ENCODE measurements at regions not wholly inside any gene's neighbourhood (a gene's known extent, or its start where the extent isn't known, plus 50 kb on each side); places are given as distances from the start of the nearest gene placed in this dataset.

- no peak for DNase-seq (ENCODE audit: low read depth in 2 of 2)
Observed at GRCh38 chr12:92554158-92555073, 148.4 kb upstream of the PLEKHG7 start.

GRCh38 chr12:92553389-92553788, 149.4 kb upstream of the PLEKHG7 start:
- DNase-seq (ENCODE audit: low read depth in 2 of 2): no peak

DNA sequence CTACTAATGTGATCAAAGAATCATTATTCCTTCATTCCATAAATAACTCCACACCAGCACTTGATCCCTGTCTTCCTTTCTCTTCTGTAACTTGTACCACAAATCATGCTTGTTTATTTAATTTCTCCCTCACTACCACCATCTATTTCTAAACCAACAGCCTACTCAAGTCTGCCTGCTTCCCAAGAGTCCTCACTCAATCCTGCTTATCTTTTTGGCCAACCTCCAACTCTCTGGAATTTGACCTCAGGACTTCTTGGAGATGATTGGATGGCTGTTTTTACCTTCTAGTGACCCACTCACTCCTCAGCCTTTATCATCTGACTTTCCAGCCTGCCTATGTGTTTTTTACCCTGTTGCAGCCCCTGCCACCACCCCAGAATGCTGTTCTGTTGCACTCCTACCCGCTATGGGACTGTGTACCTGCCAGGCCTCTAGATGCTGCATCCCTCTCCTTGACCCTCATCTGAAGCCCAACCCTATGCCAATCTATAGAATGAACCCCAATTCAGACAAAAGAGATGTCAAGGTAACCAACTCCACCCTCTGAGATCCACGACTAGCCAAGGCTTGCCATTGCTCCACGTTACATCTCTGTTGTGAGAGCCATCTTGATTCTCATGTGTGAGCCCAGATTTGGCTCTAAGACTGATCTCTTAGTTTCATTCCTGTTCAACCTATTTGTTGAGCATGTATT, 150.2 kb upstream of the PLEKHG7 start:
- DNase-seq (ENCODE audit: low read depth in 2 of 2): no peak

GRCh38 chr12:92551853-92552397, 150.9 kb upstream of the PLEKHG7 start:
- DNase-seq (ENCODE audit: low read depth in 2 of 2): no peak

- no peak for DNase-seq (ENCODE audit: low read depth in 2 of 2)
Observed at GRCh38 chr12:92551210-92551609, 151.6 kb upstream of the PLEKHG7 start.

- DNase-seq (ENCODE audit: low read depth in 2 of 2): no peak
Observed at GRCh38 chr12:92550661-92551060, 152.1 kb upstream of the PLEKHG7 start.

DNA sequence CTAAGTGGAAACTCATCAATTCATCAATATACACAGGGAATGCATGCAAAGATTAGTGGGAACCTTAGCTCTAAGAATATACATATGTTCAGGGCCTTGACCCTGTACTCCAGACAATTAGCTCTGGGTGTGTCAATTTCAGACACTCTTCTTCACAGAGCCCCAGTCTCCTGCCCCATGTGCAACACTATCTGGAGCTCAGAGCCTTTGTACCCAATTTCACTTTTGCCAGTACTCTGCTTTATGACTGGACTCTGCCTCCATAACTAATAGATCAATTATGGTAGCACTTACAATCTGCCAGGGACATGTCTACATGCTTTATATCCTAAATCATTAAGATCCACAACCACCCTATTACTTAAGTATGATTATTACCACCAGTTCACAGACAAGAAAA, 152.5 kb upstream of the PLEKHG7 start:
- no peak for DNase-seq (ENCODE audit: low read depth in 2 of 2)

DNA sequence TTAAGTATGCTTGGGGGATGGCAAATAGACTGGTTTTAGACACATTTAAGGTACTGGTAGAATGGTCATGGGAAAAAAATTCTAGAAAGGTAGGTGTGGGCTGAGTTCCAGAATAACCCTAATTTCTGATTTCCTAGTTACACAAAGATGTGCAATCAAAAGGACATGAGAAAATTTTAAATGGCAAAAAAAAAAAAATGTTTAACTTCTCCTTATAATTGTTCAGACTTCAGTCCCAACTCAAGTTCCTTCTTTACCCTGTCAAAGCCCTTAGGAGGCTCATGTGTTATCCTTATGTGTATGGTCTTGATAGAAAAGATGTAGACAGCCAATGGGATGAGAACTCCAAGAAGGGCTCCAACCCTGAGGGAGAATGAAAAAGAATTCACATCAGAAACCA, 153.3 kb upstream of the PLEKHG7 start:
- DNase-seq (ENCODE audit: low read depth in 2 of 2): no peak

- no peak for DNase-seq (ENCODE audit: low read depth in 2 of 2)
Observed at GRCh38 chr12:92547906-92548305, 154.9 kb upstream of the PLEKHG7 start.

- no peak for DNase-seq (ENCODE audit: low read depth in 2 of 2)
Observed at GRCh38 chr12:92547420-92547819, 155.4 kb upstream of the PLEKHG7 start.

- DNase-seq (ENCODE audit: low read depth in 2 of 2): no peak
Observed at GRCh38 chr12:92546635-92547348, 156.0 kb upstream of the PLEKHG7 start.

- no peak for DNase-seq (ENCODE audit: low read depth in 2 of 2)
Observed at GRCh38 chr12:92546259-92546634, 156.5 kb upstream of the PLEKHG7 start.

DNA sequence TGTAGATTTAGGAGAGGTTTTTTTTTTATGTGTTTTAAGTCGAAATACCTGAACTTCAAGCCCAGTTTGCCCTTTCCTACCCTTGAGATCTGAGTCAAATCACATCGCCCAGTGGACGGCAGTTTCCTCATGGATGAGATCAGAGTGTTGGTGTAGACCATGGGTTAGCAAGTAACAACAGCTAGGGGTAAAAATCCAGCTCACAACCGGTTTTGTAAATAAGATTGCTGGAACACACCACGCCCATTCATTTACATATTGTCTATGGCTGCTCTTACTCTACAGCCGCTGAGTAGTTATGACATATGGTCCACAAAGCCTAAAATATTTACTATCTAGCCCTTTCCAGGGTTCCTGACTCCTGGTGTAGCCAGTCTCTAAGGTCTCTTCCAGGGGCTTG, 158.5 kb upstream of the PLEKHG7 start:
- no peak for DNase-seq (ENCODE audit: low read depth in 2 of 2)

GRCh38 chr12:92543840-92544239, 158.9 kb upstream of the PLEKHG7 start:
- no peak for DNase-seq (ENCODE audit: low read depth in 2 of 2)

- no peak for DNase-seq (ENCODE audit: low read depth in 2 of 2)
Observed at GRCh38 chr12:92543359-92543758, 159.4 kb upstream of the PLEKHG7 start.

DNA sequence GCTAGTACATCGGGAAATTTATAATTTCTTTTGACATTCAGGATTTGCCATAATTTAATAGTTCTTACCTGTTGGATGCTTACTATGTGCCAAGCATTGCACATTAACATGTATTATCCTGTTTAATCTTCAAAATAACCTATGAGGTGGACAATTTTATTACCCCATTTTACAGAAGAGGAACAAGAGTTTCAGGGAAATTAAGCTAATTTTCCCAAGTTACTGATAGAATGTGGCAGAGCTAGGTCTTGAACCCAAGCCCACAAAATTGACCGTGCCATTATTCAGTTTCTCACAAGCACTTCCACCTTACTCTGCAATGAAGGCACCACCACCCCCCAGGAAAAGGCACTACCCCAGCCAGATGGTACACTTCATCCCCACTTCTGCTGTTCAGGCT, 161.1 kb upstream of the PLEKHG7 start:
- no peak for DNase-seq (ENCODE audit: low read depth in 2 of 2)

GRCh38 chr12:92540782-92541423, 161.9 kb upstream of the PLEKHG7 start:
- no peak for DNase-seq (ENCODE audit: low read depth in 2 of 2)

DNA sequence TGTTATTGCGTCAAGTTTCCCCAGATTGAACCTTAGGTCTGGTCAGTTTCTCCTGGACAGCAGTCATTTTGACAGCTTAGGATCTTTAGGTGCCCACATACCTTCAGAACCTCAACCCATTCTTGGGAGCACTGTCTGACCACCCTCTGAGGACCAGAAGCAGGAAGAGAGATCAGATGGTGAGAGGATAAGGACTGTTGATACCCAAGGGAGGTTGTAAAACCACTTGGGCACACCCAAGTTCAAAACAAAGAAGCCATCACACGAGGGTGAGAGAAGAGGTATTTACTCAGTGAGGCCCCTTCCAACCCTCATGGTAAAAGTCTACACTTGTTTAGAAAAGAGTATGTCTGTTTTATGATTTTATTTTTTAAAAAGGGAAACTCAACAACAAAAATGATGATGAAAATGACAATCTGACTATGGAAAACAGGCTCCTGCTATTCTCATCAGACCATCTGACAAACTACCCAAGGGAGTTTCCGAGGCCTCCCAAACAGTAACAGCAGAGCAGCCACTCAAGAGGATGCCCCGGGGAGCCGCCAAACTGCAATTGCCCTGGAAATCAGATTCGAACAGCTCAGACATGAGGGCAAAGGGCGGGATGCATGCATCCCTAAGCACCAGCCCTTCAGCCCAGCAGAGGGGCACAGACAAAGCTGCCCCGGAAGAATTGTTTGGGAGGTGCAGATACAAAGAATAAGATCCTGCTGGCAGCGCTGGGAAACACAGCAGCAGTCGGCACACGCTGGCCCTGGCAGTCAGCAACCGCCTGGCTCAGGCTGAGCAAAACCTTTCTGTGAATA, 162.6 kb upstream of the PLEKHG7 start:
- DNase-seq (ENCODE audit: low read depth in 2 of 2): no peak

DNA sequence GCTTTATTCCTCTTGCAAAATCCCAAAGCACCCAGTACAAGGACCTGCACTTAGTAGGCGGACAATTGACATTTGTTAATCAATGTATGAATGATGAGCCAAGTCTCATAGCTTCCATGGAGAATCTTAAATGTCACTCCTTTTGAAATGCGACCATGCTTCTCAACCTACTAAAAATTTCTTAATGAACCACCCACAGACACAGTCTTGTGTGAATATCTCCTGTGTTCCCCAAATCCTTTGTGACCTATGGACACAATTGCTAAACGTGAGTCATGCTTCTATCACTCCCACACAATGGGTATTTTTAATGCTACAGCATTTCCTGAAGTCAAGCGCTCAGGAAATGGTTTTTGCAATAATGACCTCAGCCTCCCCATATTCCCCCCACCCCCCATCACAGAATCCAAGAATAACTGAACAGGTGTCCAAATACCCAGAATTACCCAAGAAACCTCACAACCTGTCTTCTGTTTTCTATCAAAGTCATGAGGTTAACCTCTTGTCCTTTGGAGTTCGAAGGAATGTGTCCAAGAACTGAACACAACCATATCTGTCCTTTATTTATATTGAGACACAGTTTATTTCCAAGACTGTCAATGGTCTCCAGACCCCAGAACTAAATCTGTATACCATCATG, 163.6 kb upstream of the PLEKHG7 start:
- peak in 1 of 2 donors; percentile 30 for DNase-seq (ENCODE audit: low read depth in 2 of 2)

GRCh38 chr12:92537290-92537960, 165.4 kb upstream of the PLEKHG7 start:
- DNase-seq (ENCODE audit: low read depth in 2 of 2): no peak

Data from stimulated activated CD8-positive, alpha-beta memory T cell treated with anti-CD3 and anti-CD28 coated beads, Interleukin-7, amount 100 ng/mL, for 4 hours (primary cell).